T1000 (cell line): ENCODE measurements at regions not wholly inside any gene's neighbourhood (a gene's known extent, or its start where the extent isn't known, plus 50 kb on each side); places are given as distances from the start of the nearest gene placed in this dataset.
A peak's percentile ranks its signal among the peaks of the same experiment; 100 is the strongest.

Source experiments
- DNase-seq: peaks from one replicate; lab custom pipeline; 2025; ENCODE audit warnings: mixed read lengths; lab: John Stamatoyannopoulos, UW

- no peak for DNase-seq
Observed at GRCh38 chr3:182349051-182349450, 444.3 kb upstream of the ATP11B start.

DNA sequence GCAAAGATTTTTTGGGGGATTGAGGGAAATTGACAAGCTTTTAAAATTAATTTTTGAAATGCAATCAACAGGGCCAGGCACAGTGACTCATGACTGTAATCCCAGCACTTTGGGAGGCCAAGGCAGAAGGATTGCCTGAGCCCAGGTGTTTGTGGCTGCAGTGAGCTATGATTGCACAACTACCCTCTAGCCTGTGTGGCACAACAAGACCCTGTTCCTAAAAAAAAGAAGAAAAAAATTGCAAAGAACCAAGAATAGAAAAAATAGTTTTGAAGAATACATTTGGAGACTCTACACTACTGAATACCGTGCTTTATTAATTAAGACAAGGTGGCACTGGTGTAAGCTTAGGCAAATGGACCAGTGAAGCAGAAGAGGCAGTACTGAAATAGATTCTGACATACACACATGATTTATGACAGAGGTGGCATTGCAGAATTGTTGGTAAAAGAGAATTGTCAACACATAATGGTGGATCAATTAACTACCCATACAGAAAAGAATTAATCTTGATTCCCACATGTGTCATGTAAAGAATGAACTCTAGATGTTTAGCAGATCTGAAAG is 443.3 kb upstream of the ATP11B start:
- DNase-seq: no peak

- peak; percentile 9 for DNase-seq
Observed at GRCh38 chr3:182357928-182358327, 435.4 kb upstream of the ATP11B start.

- no peak for DNase-seq
Observed at GRCh38 chr3:182364323-182364722, 429.0 kb upstream of the ATP11B start.

DNA sequence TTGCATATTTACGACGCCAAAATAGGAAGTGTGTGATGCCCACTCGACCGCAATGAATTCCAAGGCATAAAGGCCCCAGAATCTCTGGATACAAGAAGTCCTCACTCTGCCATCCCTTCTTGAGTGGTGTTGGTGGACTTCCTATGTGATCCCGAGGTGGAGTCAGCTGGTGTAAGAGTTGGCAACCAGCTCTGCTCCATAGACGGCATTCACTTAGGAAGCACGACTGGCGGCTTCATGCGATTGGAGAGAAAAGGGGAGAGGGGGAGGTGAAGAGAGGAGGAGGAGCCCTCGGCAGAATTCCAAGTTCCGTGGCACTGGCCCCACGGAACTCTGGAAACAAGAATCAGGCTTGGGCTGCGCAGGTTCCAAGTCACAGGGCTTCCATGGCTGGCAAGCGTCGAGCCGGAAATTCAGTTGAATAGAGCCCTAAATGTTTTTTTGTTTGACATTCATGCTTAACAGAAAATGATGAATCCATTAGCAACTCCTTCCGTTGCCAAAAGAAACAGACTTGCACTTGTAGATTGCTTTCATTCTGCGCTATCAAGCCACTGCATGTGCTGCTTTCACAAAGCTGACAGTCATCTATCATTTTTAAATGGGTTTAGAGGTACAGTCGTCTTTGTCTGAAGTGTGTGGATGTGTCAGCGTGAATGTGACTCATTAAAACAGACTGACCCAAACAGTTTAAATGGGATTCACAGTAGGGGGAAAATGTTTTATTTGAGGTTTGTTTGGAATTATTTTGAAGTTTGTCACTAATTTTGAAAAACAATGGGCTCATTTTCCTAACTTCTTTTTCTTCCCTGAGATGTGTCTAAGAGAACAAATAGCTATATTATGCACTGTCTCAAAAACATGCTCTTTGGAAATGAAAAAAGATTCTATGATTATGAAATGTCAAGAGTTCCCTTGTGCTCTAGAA is 428.3 kb upstream of the ATP11B start:
- peak; percentile 32 for DNase-seq

DNA sequence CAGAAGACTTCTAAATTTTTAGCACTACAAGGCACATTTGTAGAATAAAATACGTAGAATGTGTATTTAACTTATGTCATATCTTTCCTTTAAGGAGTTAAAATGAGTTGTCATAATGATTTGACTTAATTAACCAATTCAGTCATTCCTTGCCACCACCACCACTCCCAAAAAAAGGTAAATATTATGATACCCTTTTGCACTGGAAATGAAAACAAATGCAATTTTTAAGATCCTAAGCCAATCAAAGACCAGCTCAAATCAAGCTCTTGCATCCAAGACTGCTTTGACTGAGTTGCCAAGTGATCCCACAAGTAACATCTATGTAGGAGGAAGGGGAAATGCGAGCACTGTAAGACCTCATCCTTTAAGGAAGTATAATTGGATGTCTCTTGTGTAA is 426.6 kb upstream of the ATP11B start:
- DNase-seq: no peak

GRCh38 chr3:182369861-182370260 is 423.4 kb upstream of the ATP11B start:
- DNase-seq: no peak

- peak; percentile 6 for DNase-seq
Observed at GRCh38 chr3:182370949-182371348, 422.4 kb upstream of the ATP11B start.

- no peak for DNase-seq
Observed at GRCh38 chr3:182375916-182376315, 417.4 kb upstream of the ATP11B start.

DNA sequence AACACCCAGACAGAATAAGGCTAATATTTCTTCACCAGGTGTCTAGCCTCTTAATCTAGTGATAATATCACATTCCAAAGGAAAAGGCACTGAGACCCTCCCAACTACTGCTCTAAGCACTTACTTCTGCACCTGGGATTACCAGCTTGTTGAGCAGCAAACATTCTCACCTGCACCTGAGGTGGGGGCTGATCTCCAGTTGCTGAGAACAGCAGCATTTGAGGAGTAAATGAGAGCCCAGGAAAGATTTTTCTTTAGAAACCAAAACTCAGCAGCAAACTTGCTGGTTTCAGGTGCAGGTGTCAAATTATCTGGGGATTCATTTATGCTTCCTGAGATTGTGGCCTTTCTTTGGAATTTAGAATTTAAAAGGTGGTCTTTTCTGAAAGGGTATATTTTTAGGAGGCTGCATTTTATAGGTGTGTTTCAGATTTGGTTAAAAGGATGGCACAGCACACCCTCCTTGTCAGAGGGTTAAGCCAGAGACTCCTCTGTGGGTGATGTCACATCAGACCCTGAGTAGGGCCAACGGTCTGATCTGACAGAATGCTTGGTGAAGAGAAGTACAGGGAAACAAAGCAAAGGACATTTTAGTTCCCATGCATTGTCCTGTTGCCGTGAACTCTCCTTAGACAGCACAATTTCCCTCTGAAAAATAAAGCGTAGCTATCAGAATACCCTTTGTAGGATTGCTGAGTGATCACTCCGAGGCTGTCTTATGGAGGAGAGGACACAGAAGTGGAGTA is 411.0 kb upstream of the ATP11B start:
- DNase-seq: no peak

GRCh38 chr3:182384221-182384620 is 409.1 kb upstream of the ATP11B start:
- DNase-seq: no peak

DNA sequence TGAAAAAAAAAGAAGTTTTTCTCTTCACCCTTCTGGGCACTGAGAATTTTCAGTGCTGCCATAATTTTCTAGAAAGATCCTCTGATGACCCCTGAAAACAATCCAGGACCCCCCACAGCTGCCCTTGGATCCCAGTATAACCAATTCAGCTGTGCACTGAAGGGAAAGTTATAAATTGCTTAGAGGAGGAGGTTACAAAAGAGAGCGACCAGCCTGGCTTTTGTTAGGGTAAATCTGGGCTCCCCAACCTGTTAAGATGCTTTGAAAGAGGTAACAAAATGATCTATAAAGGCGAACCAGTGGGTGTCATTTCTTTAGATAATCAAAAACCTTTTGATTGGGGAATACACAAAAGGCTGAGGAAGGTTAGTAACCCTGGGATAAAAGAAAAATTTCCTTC is 407.9 kb upstream of the ATP11B start:
- no peak for DNase-seq

DNA sequence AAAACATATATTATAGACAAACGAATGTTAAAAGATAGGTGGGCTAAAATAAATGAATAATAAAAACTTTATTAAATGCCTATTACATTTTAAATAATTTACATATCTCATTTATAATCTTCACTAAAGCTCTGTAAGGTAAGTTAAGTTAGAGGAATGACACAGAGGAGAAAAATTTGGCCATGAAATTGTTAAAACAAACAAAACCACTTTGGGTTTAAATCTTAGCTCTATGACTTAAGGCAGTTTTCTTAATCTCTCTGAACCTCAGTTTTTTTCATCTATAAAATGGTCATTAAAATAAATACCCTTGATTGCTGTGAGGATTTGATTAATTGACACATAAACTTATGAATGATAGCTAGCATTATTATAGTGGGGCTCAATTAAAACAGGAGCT is 404.8 kb upstream of the ATP11B start:
- DNase-seq: no peak

DNA sequence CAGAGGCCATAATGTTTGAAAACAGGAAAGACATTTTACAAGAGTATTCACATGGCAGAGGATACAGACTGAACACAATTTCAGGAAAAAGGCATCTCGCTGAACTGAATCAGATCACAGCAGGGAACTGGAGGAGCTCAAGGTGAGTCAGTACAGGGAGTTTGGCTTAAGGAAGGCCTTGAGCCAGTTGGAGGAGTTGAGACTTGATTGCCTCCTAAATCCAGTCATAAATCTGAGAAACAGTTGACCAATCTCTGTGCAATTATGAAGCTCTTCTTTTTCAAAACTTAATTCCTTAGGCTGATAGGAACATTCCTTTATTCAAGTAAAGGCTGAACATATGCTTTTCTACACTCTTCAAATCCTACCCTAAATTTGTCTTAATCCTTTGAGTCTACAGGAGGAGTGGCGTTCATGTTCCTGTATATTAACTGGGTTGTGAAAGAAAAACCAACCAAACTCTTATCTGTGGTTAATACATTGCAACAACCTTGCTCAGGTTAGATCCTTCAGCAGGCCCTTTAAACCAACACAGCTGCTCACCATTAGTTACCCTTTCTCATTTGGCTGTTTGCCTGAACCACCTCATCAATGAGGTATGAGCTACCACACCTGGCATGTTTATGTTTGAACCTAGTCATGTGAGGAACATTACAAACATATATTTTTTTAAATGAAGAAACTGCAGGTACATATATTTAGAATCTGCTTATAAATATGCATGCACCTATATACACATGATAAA is 404.1 kb upstream of the ATP11B start:
- DNase-seq: no peak

DNA sequence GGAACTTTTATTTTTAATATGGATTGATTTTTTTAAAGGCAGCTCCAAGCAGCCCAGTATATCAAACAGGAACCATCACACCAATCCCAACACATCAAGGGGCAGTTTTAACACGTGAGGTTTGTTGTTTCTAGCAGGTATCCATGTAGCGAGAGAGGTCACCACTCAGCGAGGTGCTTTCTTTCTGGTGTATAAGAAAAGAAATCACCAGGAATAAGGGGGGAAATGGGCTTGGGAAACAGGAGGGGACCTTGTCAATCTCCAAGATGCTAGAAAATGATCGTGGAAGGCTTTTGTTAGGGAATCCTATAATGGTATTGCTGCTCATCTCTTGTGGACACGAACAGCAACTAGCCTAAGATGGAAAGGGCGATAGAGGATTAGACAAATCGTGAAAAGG is 402.9 kb upstream of the ATP11B start:
- no peak for DNase-seq

- DNase-seq: no peak
Observed at GRCh38 chr3:182392182-182392937, 400.9 kb upstream of the ATP11B start.

DNA sequence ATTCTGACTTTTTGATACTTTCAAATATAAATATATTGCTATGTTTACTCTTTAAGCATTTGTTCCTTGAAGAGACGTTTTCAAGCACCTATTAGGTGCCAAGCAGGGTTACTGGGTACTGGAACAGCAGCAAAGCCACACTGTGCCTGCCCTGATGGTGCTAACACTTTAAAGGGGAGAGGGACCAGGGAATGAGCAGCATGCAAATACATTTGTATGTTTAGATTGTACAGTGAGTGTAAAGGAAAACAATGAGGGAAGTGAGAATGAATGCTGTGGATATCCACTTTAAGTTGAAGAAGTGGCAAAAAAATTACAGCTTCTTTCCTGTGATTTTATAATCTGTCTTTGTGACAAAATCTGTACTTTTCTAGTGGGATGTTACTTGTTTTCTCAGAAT is 400.2 kb upstream of the ATP11B start:
- no peak for DNase-seq

DNA sequence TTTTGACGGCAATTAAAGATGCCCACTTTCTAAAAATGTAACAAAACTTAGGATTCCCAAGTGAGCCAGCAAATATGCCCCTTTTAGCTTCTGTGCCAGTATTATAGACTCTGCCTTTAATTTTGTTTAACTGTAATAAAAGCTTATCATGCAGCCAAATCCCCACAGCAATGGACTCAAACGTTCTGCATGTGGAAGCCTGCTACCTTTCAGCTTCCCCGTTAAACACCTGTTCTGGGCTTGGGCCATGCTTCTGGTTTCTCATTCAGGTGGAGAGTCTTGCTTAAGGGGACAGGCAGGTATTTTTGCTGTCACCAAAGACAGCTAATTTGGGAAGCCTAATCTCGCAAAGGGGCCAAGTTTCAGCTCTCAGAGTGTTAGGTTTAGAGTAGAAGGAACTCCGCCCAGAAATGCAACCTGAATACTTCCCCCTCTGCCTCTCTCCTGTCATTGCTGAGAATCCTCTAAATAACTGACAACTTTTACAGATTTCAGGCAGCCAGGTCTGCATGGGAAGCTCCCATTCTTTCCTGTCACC is 399.4 kb upstream of the ATP11B start:
- DNase-seq: no peak

DNA sequence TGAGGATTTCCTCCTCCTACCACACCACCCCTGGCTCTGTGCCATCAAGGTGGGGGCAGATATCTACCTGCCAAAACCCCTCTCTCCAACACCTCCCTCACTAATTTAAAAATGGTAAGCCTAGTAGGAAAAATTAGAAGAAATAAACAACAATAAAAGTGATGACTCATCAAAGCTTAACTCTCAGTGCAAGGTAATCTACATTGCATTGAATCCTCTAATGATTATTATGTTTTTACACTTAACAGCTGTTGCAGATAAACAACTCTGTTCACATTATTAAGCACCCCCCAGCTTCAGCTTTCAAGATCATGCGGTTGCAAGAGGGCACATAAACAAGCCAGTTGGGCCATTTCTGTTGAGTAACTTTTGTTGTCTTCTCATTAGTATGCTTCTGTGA is 396.1 kb upstream of the ATP11B start:
- no peak for DNase-seq

- DNase-seq: no peak
Observed at GRCh38 chr3:182399978-182400737, 393.1 kb upstream of the ATP11B start.
